ENCODE measurements at regions not wholly inside any gene's neighbourhood (a gene's known extent, or its start where the extent isn't known, plus 50 kb on each side); places are given as distances from the start of the nearest gene placed in this dataset.

GRCh38 chr13:40230833-40231266 is 435.6 kb downstream of the FOXO1 start:
- H3K79me1 ChIP-seq (ENCODE audit: low read depth, low read length), result no peaks in the 10 kb centered on the region
- H3K4ac ChIP-seq (ENCODE audit: low read length), result no peak overlapping the region
- H3K18ac ChIP-seq (ENCODE audit: low read length), result no peak overlapping the region
- no peak overlapping the region for H3K9ac ChIP-seq (ENCODE audit: low read depth, low read length, poor library complexity)
- H2AK5ac ChIP-seq (ENCODE audit: low read depth, low read length), result no peak overlapping the region
- no peak overlapping the region for H2BK120ac ChIP-seq (ENCODE audit: low read depth, low read length)
- no peak overlapping the region for H2BK5ac ChIP-seq (ENCODE audit: low read length)
- no peaks in the 10 kb centered on the region for H3K9me3 ChIP-seq (replicated peaks in 1 of 2; ENCODE audit: control insufficient read depth in 2 of 2, insufficient read depth in 1 of 2, low read depth in 1 of 2, low read length in 2 of 2)
- no peak overlapping the region for H3K4me2 ChIP-seq (ENCODE audit: insufficient read depth, low read length, poor library complexity, severe bottlenecking)
- no peak overlapping the region for H4K8ac ChIP-seq (ENCODE audit: low read depth, low read length)
- no peak overlapping the region for H3K23ac ChIP-seq (ENCODE audit: low read depth, low read length, poor library complexity)
- no peak overlapping the region for H3K14ac ChIP-seq (ENCODE audit: low read length)
- H3K27ac ChIP-seq (replicated peaks; ENCODE audit: low read length), result no peak overlapping the region
- WGBS, 2 donors (ENCODE audit: extremely low coverage in 2 of 2, insufficient read length in 2 of 2, insufficient replicate concordance in 1 of 2), result no CpG with 5 or more reads among the region's 3 CpGs
- no peak overlapping the region for H2AFZ ChIP-seq (ENCODE audit: low read length)
- DNase-seq (ENCODE audit: low spot score), result no peak
- H3K36me3 ChIP-seq (replicated peaks in 1 of 2; ENCODE audit: control insufficient read depth in 2 of 2, insufficient read depth in 2 of 2, low read length in 2 of 2), result no peaks in the 10 kb centered on the region
- no peaks in the 10 kb centered on the region for H3K27me3 ChIP-seq (ENCODE audit: control insufficient read depth in 3 of 3, insufficient read depth in 3 of 3, low read depth in 1 of 3, low read length in 3 of 3)
- H3K4me1 ChIP-seq (ENCODE audit: control insufficient read depth in 2 of 2, insufficient read depth in 1 of 2, low read depth in 1 of 2, low read length in 2 of 2), result peaks cover 0 to 14% of the 10 kb centered on the region in 2 donors
- no peak overlapping the region for H4K91ac ChIP-seq (ENCODE audit: low read depth, low read length, poor library complexity)
- H3K4me3 ChIP-seq (ENCODE audit: low read length in 2 of 2), result no peak overlapping the region
- no peak overlapping the region for H2BK15ac ChIP-seq (ENCODE audit: low read length)
- no peak overlapping the region for H2BK12ac ChIP-seq (ENCODE audit: low read length)

- no peaks in the 10 kb centered on the region for H3K27me3 ChIP-seq (ENCODE audit: control insufficient read depth in 3 of 3, insufficient read depth in 3 of 3, low read depth in 1 of 3, low read length in 3 of 3)
- no peak overlapping the region for H3K9ac ChIP-seq (ENCODE audit: low read depth, low read length, poor library complexity)
- no peak overlapping the region for H2BK15ac ChIP-seq (ENCODE audit: low read length)
- H2AK5ac ChIP-seq (ENCODE audit: low read depth, low read length), result no peak overlapping the region
- no peaks in the 10 kb centered on the region for H3K36me3 ChIP-seq (replicated peaks in 1 of 2; ENCODE audit: control insufficient read depth in 2 of 2, insufficient read depth in 2 of 2, low read length in 2 of 2)
- H3K9me3 ChIP-seq (replicated peaks in 1 of 2; ENCODE audit: control insufficient read depth in 2 of 2, insufficient read depth in 1 of 2, low read depth in 1 of 2, low read length in 2 of 2), result no peaks in the 10 kb centered on the region
- H3K4me2 ChIP-seq (ENCODE audit: insufficient read depth, low read length, poor library complexity, severe bottlenecking), result no peak overlapping the region
- no peak overlapping the region for H3K4me3 ChIP-seq (ENCODE audit: low read length in 2 of 2)
- H2BK5ac ChIP-seq (ENCODE audit: low read length), result no peak overlapping the region
- no peak for DNase-seq (ENCODE audit: low spot score)
- no peak overlapping the region for H2BK120ac ChIP-seq (ENCODE audit: low read depth, low read length)
- no peak overlapping the region for H3K14ac ChIP-seq (ENCODE audit: low read length)
- no peak overlapping the region for H4K8ac ChIP-seq (ENCODE audit: low read depth, low read length)
- no peak overlapping the region for H2BK12ac ChIP-seq (ENCODE audit: low read length)
- H3K79me1 ChIP-seq (ENCODE audit: low read depth, low read length), result no peaks in the 10 kb centered on the region
- no CpG with 5 or more reads among the region's 2 CpGs for WGBS, 2 donors (ENCODE audit: extremely low coverage in 2 of 2, insufficient read length in 2 of 2, insufficient replicate concordance in 1 of 2)
- H3K27ac ChIP-seq (replicated peaks; ENCODE audit: low read length), result no peak overlapping the region
- no peak overlapping the region for H3K23ac ChIP-seq (ENCODE audit: low read depth, low read length, poor library complexity)
- H4K91ac ChIP-seq (ENCODE audit: low read depth, low read length, poor library complexity), result no peak overlapping the region
- H3K18ac ChIP-seq (ENCODE audit: low read length), result no peak overlapping the region
- no peak overlapping the region for H3K4ac ChIP-seq (ENCODE audit: low read length)
- H2AFZ ChIP-seq (ENCODE audit: low read length), result no peak overlapping the region
- peaks cover 0 to 14% of the 10 kb centered on the region in 2 donors for H3K4me1 ChIP-seq (ENCODE audit: control insufficient read depth in 2 of 2, insufficient read depth in 1 of 2, low read depth in 1 of 2, low read length in 2 of 2)
These were observed 435.1 kb downstream of the FOXO1 start for GRCh38 chr13:40231311-40231710.

GRCh38 chr13:40231751-40232150 is 434.7 kb downstream of the FOXO1 start:
- H3K27ac ChIP-seq (replicated peaks; ENCODE audit: low read length), result peak overlapping the region; percentile 46
- no peaks in the 10 kb centered on the region for H3K9me3 ChIP-seq (replicated peaks in 1 of 2; ENCODE audit: control insufficient read depth in 2 of 2, insufficient read depth in 1 of 2, low read depth in 1 of 2, low read length in 2 of 2)
- H3K4me1 ChIP-seq (ENCODE audit: control insufficient read depth in 2 of 2, insufficient read depth in 1 of 2, low read depth in 1 of 2, low read length in 2 of 2), result peaks cover 0 to 14% of the 10 kb centered on the region in 2 donors
- H3K4me3 ChIP-seq (ENCODE audit: low read length in 2 of 2), result no peak overlapping the region
- no peak overlapping the region for H3K18ac ChIP-seq (ENCODE audit: low read length)
- H3K4ac ChIP-seq (ENCODE audit: low read length), result no peak overlapping the region
- no peak overlapping the region for H2AK5ac ChIP-seq (ENCODE audit: low read depth, low read length)
- WGBS, 2 donors (ENCODE audit: extremely low coverage in 2 of 2, insufficient read length in 2 of 2, insufficient replicate concordance in 1 of 2), result no CpG with 5 or more reads among the region's 3 CpGs
- no peaks in the 10 kb centered on the region for H3K36me3 ChIP-seq (replicated peaks in 1 of 2; ENCODE audit: control insufficient read depth in 2 of 2, insufficient read depth in 2 of 2, low read length in 2 of 2)
- H3K27me3 ChIP-seq (ENCODE audit: control insufficient read depth in 3 of 3, insufficient read depth in 3 of 3, low read depth in 1 of 3, low read length in 3 of 3), result no peaks in the 10 kb centered on the region
- DNase-seq (ENCODE audit: low spot score), result no peak
- H2BK5ac ChIP-seq (ENCODE audit: low read length), result no peak overlapping the region
- no peak overlapping the region for H3K9ac ChIP-seq (ENCODE audit: low read depth, low read length, poor library complexity)
- H2AFZ ChIP-seq (ENCODE audit: low read length), result no peak overlapping the region
- H3K23ac ChIP-seq (ENCODE audit: low read depth, low read length, poor library complexity), result no peak overlapping the region
- H4K8ac ChIP-seq (ENCODE audit: low read depth, low read length), result no peak overlapping the region
- H3K79me1 ChIP-seq (ENCODE audit: low read depth, low read length), result no peaks in the 10 kb centered on the region
- H3K14ac ChIP-seq (ENCODE audit: low read length), result no peak overlapping the region
- no peak overlapping the region for H2BK12ac ChIP-seq (ENCODE audit: low read length)
- H4K91ac ChIP-seq (ENCODE audit: low read depth, low read length, poor library complexity), result no peak overlapping the region
- no peak overlapping the region for H3K4me2 ChIP-seq (ENCODE audit: insufficient read depth, low read length, poor library complexity, severe bottlenecking)
- no peak overlapping the region for H2BK15ac ChIP-seq (ENCODE audit: low read length)
- H2BK120ac ChIP-seq (ENCODE audit: low read depth, low read length), result no peak overlapping the region

GRCh38 chr13:40232311-40233040 is 434.0 kb downstream of the FOXO1 start:
- Histone ChIP-seq H2BK12ac (ENCODE audit: low read length) (no peak overlapping the region), H2BK15ac (ENCODE audit: low read length) (no peak overlapping the region), H3K79me1 (ENCODE audit: low read depth, low read length) (no peaks in the 10 kb centered on the region), H4K91ac (ENCODE audit: low read depth, low read length, poor library complexity) (no peak overlapping the region), H3K18ac (ENCODE audit: low read length) (no peak overlapping the region), H3K9me3 (replicated peaks in 1 of 2; ENCODE audit: control insufficient read depth in 2 of 2, insufficient read depth in 1 of 2, low read depth in 1 of 2, low read length in 2 of 2) (no peaks in the 10 kb centered on the region), H3K27me3 (ENCODE audit: control insufficient read depth in 3 of 3, insufficient read depth in 3 of 3, low read depth in 1 of 3, low read length in 3 of 3) (no peaks in the 10 kb centered on the region), H3K9ac (ENCODE audit: low read depth, low read length, poor library complexity) (no peak overlapping the region), H4K8ac (ENCODE audit: low read depth, low read length) (no peak overlapping the region), H3K36me3 (replicated peaks in 1 of 2; ENCODE audit: control insufficient read depth in 2 of 2, insufficient read depth in 2 of 2, low read length in 2 of 2) (no peaks in the 10 kb centered on the region), H3K4me2 (ENCODE audit: insufficient read depth, low read length, poor library complexity, severe bottlenecking) (no peak overlapping the region), H2AK5ac (ENCODE audit: low read depth, low read length) (no peak overlapping the region), H3K4me1 (ENCODE audit: control insufficient read depth in 2 of 2, insufficient read depth in 1 of 2, low read depth in 1 of 2, low read length in 2 of 2) (peaks cover 0 to 14% of the 10 kb centered on the region in 2 donors), H2AFZ (ENCODE audit: low read length) (peak overlapping the region; percentile 0), H3K14ac (ENCODE audit: low read length) (no peak overlapping the region), H2BK120ac (ENCODE audit: low read depth, low read length) (no peak overlapping the region), H2BK5ac (ENCODE audit: low read length) (no peak overlapping the region), H3K4me3 (ENCODE audit: low read length in 2 of 2) (no peak overlapping the region), H3K27ac (replicated peaks; ENCODE audit: low read length) (peak overlapping the region; percentile 46), H3K23ac (ENCODE audit: low read depth, low read length, poor library complexity) (no peak overlapping the region), H3K4ac (ENCODE audit: low read length) (no peak overlapping the region)
- WGBS, 2 donors (ENCODE audit: extremely low coverage in 2 of 2, insufficient read length in 2 of 2, insufficient replicate concordance in 1 of 2), result no CpG with 5 or more reads among the region's 3 CpGs
- DNase-seq (ENCODE audit: low spot score), result peak; percentile 48

Data from neuronal stem cell (in vitro differentiated cells).